NCI-H2196 treated with DMSO at 0.1 percent for 48 hours (cell line): ENCODE measurements at regions not wholly inside any gene's neighbourhood (a gene's known extent, or its start where the extent isn't known, plus 50 kb on each side); places are given as distances from the start of the nearest gene placed in this dataset.

Experiments used
- DNase-seq: peaks from one replicate; lab custom pipeline; 2025; ENCODE audit not compliant: unreplicated experiment; lab: John Stamatoyannopoulos, UW

GRCh38 chr9:515665-516064 is 301.0 kb downstream of the DOCK8 start:
- DNase-seq: no peak

GRCh38 chr9:517993-518392 is 303.3 kb downstream of the DOCK8 start:
- no peak for DNase-seq

DNA sequence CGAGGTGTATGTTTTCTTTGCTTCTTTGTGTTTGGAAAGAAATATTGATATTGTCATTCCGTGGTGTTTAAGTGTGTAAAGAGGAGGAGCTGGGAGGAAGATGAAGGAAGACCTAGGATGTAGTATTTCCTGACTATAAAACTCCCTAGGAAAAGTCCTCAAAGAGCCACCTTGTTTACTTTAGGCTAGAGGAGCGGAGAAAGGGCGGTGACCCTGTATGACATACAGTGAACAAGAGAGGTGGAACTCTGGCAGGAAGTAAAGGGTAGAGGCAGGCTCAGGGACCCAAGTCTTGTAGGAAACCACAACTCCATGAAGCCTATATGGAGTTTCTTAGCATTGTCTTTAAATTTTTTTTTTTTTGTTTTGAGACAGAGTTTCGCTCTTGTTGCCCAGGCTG is 303.9 kb downstream of the DOCK8 start:
- DNase-seq: no peak

DNA sequence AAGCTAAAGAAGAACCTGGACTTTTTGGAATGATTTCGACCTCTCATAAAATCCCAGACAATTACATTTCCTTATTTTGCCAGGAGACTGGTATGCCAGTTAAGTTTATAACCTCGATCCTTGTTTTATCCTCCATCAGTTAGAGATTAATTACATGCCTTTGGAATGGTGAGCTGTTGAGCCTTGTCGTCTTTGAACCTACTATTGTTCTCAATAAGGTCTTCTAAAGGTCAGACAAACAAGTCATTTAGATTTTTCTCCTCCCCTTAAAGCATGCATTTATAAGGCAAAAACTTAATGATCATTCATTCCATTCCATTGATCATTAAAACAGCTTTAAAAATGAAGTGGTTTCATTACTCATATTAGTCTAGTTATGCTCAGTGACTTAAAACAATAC is 304.9 kb downstream of the DOCK8 start:
- DNase-seq: no peak

GRCh38 chr9:520302-520701 is 305.6 kb downstream of the DOCK8 start:
- DNase-seq: no peak

- DNase-seq: no peak
Observed at GRCh38 chr9:522190-522589, 307.5 kb downstream of the DOCK8 start.

DNA sequence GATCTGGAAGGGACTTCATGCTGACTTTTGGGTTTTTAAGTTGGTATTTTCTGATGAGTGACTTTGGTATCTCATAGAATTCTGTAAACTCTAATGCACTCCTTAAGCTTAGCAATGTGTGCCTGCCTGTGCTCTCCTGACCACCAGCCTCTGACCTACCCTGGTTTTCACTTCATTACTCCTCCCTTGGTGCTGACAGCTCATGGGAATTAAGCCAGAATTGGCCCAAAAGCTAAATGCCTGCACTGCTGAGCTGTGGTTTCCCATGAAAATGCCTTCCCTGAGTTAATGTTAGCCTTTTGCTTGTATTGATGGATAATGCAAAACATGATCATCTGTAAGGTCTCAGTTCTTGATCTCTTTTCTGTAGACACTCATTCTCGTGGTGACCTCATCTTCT is 308.0 kb downstream of the DOCK8 start:
- DNase-seq: no peak

GRCh38 chr9:523444-523843 is 308.8 kb downstream of the DOCK8 start:
- DNase-seq: no peak

DNA sequence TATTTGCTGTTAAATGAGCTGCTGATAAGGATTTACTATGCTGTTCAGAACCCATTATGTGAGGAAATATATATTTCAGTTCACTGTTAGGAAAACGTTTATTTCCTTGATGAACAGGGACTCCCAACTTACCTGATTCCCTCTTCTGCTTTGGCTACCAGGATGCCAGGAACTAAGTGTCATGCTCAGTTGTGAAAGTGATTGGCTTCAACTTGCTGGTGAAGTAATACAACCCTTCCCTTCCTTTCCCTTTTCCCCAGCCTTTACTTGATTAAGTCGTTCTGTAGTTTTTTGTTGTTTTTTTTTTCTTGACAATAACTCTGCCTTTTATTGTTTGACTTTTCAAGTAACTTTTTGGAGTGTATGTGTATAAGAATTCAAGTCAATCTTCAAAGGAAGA is 309.3 kb downstream of the DOCK8 start:
- no peak for DNase-seq

- DNase-seq: no peak
Observed at GRCh38 chr9:526904-527591, 312.4 kb downstream of the DOCK8 start.

DNA sequence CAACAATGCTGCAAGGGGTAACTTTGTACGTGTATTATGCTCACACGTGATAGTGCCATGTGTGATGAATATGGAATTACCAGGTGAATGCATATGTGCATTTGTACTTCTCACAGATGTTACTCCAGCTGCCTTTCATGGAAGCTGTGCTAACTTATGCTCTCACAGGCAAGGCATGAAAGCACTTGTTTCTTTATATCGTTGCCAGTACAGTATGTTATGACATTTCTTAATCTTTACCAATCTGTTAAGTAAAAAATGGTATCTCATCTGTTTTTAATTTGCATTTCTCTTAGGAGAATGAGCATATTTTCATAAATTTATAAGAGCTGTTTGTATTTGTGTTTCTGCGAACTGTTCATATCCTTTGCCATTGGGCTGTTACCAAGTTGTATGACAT is 311.8 kb upstream of the DMRT1 start:
- no peak for DNase-seq

- DNase-seq: no peak
Observed at GRCh38 chr9:530681-531080, 310.8 kb upstream of the DMRT1 start.

GRCh38 chr9:532707-533106 is 308.8 kb upstream of the DMRT1 start:
- peak; percentile 39 for DNase-seq

- peak; percentile 25 for DNase-seq
Observed at GRCh38 chr9:534886-535285, 306.6 kb upstream of the DMRT1 start.

DNA sequence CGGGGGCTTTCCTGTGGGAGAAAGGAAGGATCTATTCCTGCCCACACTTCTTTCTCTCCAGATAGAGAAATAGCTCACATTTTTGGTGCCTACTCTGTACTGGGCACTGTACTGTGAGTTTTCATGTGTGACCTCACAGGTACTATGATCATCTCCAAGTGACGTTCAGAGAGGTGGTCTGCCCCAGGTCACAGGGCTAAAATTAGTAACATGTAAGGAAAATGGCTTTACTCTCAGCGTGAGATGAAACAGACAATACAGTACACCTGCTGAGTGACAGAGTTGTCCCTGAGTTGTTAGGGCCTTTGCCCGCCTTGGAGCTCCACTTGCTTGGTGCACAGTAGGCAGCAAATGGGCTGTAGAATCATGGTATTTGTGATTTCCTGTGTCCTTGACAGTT is 306.1 kb upstream of the DMRT1 start:
- no peak for DNase-seq

DNA sequence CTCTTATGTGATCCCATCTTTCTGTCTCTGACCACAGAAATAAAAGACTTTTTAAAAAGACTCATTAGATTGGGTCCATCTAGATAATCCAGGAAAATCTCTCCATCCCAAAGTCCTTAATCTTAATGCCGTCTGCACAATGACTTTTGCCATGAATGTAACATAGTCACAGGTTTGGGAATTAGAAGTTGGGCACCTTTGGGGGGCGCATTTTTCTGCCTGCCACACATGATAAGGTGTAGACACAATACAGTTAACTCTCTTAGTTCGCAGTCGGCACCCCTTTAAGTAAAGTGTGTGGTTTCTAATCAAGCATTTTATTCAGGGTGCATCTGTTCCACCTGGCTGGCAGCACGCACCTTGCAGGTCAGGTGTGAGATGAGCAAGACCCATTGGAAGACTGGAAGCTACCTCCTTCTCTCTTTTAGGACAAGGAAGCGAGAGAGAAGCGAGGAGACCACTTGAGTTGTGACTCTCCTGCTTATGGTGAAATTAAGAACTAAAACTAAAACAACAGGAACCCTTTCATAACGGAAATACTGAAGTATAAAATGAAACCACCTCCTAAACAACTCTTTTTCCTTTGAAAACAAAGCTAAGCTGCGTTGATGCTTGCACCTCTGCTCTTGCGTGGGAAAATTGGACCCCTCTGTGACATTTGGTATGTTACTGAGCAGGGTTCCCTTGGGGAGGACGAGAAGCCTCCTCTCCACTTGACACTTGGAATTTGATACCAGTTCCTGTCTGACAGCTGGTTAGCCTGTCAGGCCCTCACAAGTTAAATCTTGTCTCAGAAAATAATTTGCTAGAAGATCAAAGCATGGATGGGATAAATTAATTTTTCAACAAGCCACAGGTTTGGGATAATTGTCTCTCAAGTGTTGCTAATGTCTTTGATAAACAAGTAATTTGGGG is 304.6 kb upstream of the DMRT1 start:
- peak; percentile 28 for DNase-seq

- DNase-seq: no peak
Observed at GRCh38 chr9:543478-543877, 298.0 kb upstream of the DMRT1 start.

DNA sequence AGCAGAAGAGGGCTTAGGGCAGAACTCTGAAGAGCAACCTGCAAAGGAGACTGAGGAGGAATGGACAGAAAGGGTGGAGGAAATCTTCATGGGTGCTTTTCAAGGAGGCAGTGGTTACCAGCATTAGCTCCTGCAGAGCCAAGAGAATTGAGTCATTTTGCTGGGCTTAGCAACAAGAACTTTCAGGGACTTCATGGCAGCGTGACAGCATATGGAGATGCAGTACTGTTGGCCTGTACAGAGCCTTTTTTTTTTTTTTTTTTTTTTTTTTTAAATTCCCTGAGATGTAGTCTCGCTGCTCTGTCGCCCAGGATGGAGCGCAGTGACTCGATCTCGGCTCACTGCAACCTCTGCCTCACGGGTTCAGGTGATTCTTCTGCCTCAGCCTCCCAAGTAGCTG is 296.0 kb upstream of the DMRT1 start:
- no peak for DNase-seq

GRCh38 chr9:546235-546634 is 295.3 kb upstream of the DMRT1 start:
- no peak for DNase-seq

- DNase-seq: peak; percentile 41
Observed at GRCh38 chr9:546797-547223, 294.7 kb upstream of the DMRT1 start.

GRCh38 chr9:547314-547713 is 294.2 kb upstream of the DMRT1 start:
- no peak for DNase-seq

GRCh38 chr9:549455-549997 is 292.0 kb upstream of the DMRT1 start:
- no peak for DNase-seq
